Spleen (tissue), 11 donors: ENCODE measurements at regions not wholly inside any gene's neighbourhood (a gene's known extent, or its start where the extent isn't known, plus 50 kb on each side); places are given as distances from the start of the nearest gene placed in this dataset.

Experiments
- DNase-seq: peaks from one replicate; pipeline ENCODE4 v3.0.0-alpha.2; 2020
- H3K27ac ChIP-seq, 8 donors: fragments of 200-600 bp; sonication (generic) in 7 of 8; 1 replicate in 4 of 8; 2 replicates in 4 of 8; pipeline versions ENCODE4 v1.5.0 to v1.8.0; 2016 to 2021; ENCODE audit warnings: inconsistent platforms in 4 of 8, mild to moderate bottlenecking in 4 of 8, moderate library complexity in 1 of 8
- H3K27me3 ChIP-seq, 7 donors: fragments of 200-600 bp; sonication (generic) in 6 of 7; replicated peaks in 1 of 7; 1 replicate in 4 of 7; 2 replicates in 3 of 7; pipeline versions ENCODE4 v1.5.0 to v1.8.0; 2016 to 2021; ENCODE audit warnings: inconsistent platforms in 3 of 7, mild to moderate bottlenecking in 1 of 7
- H3K36me3 ChIP-seq, 6 donors: fragments of 200-600 bp; sonication (generic) in 5 of 6; 1 replicate in 4 of 6; 2 replicates in 2 of 6; pipeline versions ENCODE4 v1.5.0 to v1.8.0; 2016 to 2021; ENCODE audit warnings: inconsistent platforms in 2 of 6
- H3K4me1 ChIP-seq, 6 donors: fragments of 200-600 bp; sonication (generic) in 5 of 6; 1 replicate in 3 of 6; 2 replicates in 3 of 6; pipeline versions ENCODE4 v1.5.0 to v1.8.0; 2016 to 2021; ENCODE audit warnings: inconsistent platforms in 3 of 6
- H3K4me3 ChIP-seq, 8 donors: fragments of 200-600 bp; sonication (generic) in 7 of 8; 1 replicate in 4 of 8; 2 replicates in 4 of 8; pipeline versions ENCODE4 v1.5.0 to v1.8.0; 2016 to 2021; ENCODE audit warnings: inconsistent platforms in 4 of 8, mild to moderate bottlenecking in 4 of 8, moderate library complexity in 2 of 8
- H3K9me3 ChIP-seq, 8 donors: fragments of 200-600 bp; sonication (generic) in 7 of 8; 1 replicate in 4 of 8; 2 replicates in 4 of 8; pipeline versions ENCODE4 v1.5.0 to v1.8.0; 2016 to 2021; ENCODE audit warnings: inconsistent platforms in 4 of 8
- POLR2A ChIP-seq, 3 donors: fragments of 450-650 bp; IDR thresholded peaks; one replicate each; pipeline ENCODE4 v1.5.1; 2017; ENCODE audit warnings: antibody characterized with exemption in 3 of 3, mild to moderate bottlenecking in 1 of 3
- POLR2AphosphoS5 ChIP-seq, 3 donors: sonication (generic); formaldehyde crosslinking; IDR thresholded peaks; one replicate each; pipeline ENCODE4 v1.5.1; 2017; ENCODE audit warnings: antibody characterized with exemption in 3 of 3
- WGBS, 5 donors: extraction: QIAGEN DNeasy Blood & Tissue Kit in 3 of 5; methylation state at CpG; one replicate each; pipeline versions ENCODE4 v1.1.5 to v1.1.7; 2013 to 2018; 5-methylcytosine and 5-hydroxymethylcytosine counted together
- intact Hi-C: fragments of 100-400 bp; cut with DNase I; formaldehyde crosslinking; loops from one replicate; pipeline ENCODE4 v1.15.0; 2023; ENCODE audit warnings: low total_unique reads
- TF ChIP-seq, protein P1 (sequence below), 11 experiments: fragments of 200-600 bp in 7 of 11; fragments of 450-650 bp in 4 of 11; sonication (generic) in 4 of 11; IDR thresholded peaks in 8 of 11; conservative IDR thresholded peaks in 3 of 11; 1 replicate in 7 of 11; 2 replicates in 4 of 11; pipeline versions ENCODE4 v1.4.0 to v1.8.0; 2016 to 2021; ENCODE audit warnings: antibody characterized with exemption in 11 of 11, inconsistent platforms in 4 of 11, mild to moderate bottlenecking in 1 of 11
- donor health status: healthy with polysubstance abuse.
- donor health status: DM: no; HTN: no; CAD: no; lungs with moderate emphysema.
- donor health status: DM: no; HTN: no; CAD: no.
- donor health status: Bipolar disorder and iron deficiency.
- donor health status: healthy.
- donor health status: DM: no; HTN: no; CAD: no.
- donor health status: DM: yes; HTN: yes; CAD: no.

DNA sequence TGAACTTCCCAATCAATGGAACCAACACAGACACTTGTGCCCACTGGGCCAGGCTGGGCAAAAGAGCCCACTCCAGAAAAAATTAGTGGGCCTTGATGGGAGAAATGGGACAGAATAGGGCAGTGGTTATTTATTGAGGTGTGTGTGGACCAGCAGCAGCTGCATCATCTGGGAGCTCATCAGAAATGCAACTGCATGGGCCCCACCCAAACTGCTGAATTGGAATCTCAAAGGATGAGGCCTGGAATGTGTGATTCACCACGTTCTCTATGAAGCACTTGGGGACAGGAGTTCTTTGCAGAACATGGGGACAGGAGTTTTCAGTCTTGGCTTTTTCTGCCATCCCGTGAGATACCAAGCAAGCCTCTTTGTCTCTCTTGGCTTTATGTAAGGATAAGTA, 255.6 kb upstream of the PLET1 start:
- H3K36me3 ChIP-seq: no peaks in the 10 kb centered on the region
- TF ChIP-seq POLR2A (IDR thresholded peaks at IDR 0.05): no peak
- TF ChIP-seq POLR2AphosphoS5 (IDR thresholded peaks at IDR 0.05): no peak
- TF ChIP-seq, protein P1, sequence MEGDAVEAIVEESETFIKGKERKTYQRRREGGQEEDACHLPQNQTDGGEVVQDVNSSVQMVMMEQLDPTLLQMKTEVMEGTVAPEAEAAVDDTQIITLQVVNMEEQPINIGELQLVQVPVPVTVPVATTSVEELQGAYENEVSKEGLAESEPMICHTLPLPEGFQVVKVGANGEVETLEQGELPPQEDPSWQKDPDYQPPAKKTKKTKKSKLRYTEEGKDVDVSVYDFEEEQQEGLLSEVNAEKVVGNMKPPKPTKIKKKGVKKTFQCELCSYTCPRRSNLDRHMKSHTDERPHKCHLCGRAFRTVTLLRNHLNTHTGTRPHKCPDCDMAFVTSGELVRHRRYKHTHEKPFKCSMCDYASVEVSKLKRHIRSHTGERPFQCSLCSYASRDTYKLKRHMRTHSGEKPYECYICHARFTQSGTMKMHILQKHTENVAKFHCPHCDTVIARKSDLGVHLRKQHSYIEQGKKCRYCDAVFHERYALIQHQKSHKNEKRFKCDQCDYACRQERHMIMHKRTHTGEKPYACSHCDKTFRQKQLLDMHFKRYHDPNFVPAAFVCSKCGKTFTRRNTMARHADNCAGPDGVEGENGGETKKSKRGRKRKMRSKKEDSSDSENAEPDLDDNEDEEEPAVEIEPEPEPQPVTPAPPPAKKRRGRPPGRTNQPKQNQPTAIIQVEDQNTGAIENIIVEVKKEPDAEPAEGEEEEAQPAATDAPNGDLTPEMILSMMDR (IDR thresholded peaks at IDR 0.05 in 8 of 11, conservative IDR thresholded peaks at IDR 0.05 in 3 of 11): no peak
- H3K4me1 ChIP-seq: no peaks in the 10 kb centered on the region
- H3K27ac ChIP-seq: no peak overlapping the region
- no peak for DNase-seq
- 72 to 87% (median 76%) methylated on average over 2 of the region's 2 CpGs for WGBS, 5 donors
- intact Hi-C loops: no loop called here
- H3K27me3 ChIP-seq: peaks cover 0 to 5% (median 0%) of the 10 kb centered on the region in 7 donors
- no peaks in the 10 kb centered on the region for H3K9me3 ChIP-seq
- no peak overlapping the region for H3K4me3 ChIP-seq

DNA sequence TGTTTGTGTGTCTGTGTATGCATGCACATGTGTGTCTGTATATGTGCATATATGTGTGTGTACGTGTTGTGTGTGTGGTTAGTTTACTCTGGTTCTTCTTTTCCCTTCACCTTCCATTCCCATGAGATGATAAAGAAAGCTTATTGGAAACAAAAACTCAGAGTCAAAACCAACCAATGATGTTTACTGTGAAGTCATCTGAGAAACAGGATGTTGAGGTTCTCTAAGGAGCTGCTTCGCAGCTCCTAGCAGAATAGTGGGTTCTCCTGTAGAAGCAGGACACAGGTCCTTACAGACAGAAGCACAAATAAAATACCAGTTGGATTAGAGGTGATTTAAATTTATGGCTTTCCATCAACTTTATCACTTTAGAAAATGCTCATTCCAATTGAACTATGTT, 256.1 kb upstream of the PLET1 start:
- intact Hi-C loops: no loop called here
- Histone ChIP-seq H3K27ac (no peak overlapping the region), H3K36me3 (no peaks in the 10 kb centered on the region), H3K4me3 (no peak overlapping the region), H3K27me3 (peaks cover 0 to 4% (median 0%) of the 10 kb centered on the region in 7 donors), H3K4me1 (no peaks in the 10 kb centered on the region), H3K9me3 (no peaks in the 10 kb centered on the region)
- 60 to 79% (median 63%) methylated on average over 2 of the region's 2 CpGs for WGBS, 5 donors
- DNase-seq: no peak
- TF ChIP-seq POLR2A (IDR thresholded peaks at IDR 0.05): no peak
- TF ChIP-seq, protein P1 (IDR thresholded peaks at IDR 0.05 in 8 of 11, conservative IDR thresholded peaks at IDR 0.05 in 3 of 11): no peak
- no peak for TF ChIP-seq POLR2AphosphoS5 (IDR thresholded peaks at IDR 0.05)

DNA sequence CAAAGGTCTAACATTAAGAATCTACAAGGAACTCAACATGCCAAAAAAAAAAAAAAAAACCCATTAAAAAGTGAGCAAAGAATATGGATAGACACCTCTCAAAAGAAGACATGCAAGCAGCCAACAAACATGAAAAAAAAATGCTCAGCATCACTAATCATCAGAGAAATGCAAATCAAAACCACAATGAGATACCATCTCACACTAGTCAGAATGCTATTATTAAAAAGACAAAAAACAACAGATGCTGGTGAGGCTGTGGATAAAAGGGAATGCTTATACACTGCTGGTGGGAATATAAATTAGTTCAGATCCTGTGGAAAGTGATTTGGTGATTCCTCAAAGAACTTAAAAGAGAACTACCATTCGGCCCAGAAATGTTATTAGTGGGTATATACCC, 257.7 kb upstream of the PLET1 start:
- no peaks in the 10 kb centered on the region for H3K9me3 ChIP-seq
- TF ChIP-seq, protein P1 (IDR thresholded peaks at IDR 0.05 in 8 of 11, conservative IDR thresholded peaks at IDR 0.05 in 3 of 11): no peak
- TF ChIP-seq POLR2A (IDR thresholded peaks at IDR 0.05) (no peak), POLR2AphosphoS5 (IDR thresholded peaks at IDR 0.05) (no peak)
- peaks cover 0 to 7% (median 0%) of the 10 kb centered on the region in 6 donors for H3K4me1 ChIP-seq
- intact Hi-C loops: no loop called here
- H3K36me3 ChIP-seq: no peaks in the 10 kb centered on the region
- no peak overlapping the region for H3K4me3 ChIP-seq
- WGBS, 5 donors: 77 to 97% (median 94%) methylated on average over 1 of the region's 1 CpG
- no peak overlapping the region for H3K27ac ChIP-seq
- H3K27me3 ChIP-seq: no peaks in the 10 kb centered on the region
- no peak for DNase-seq

DNA sequence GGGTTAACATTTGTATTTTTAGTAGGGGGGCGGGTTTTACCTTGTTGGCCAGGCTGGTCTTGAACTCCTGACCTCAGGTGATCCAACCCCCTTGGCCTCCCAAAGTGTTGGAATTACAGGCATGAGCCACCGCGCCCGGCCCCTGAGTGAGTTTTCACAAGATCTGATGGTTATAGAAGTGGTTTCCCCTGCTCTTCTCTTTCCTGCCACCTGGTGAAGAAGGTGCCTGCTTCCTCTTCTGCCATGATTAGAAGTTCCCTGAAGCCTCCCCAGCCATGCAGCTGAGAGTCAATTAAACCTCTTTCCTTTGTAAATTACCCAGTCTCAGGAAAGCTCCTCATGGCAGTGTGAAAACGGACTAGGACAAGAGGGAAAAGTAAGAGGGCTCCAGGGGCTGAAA, 259.1 kb upstream of the PLET1 start:
- intact Hi-C loops: no loop called here
- no peak for DNase-seq
- no peaks in the 10 kb centered on the region for H3K36me3 ChIP-seq
- H3K4me1 ChIP-seq: peaks cover 0 to 20% (median 11%) of the 10 kb centered on the region in 6 donors
- H3K9me3 ChIP-seq: no peaks in the 10 kb centered on the region
- H3K4me3 ChIP-seq: no peak overlapping the region
- H3K27ac ChIP-seq: no peak overlapping the region
- TF ChIP-seq POLR2AphosphoS5 (IDR thresholded peaks at IDR 0.05): no peak
- TF ChIP-seq, protein P1 (IDR thresholded peaks at IDR 0.05 in 8 of 11, conservative IDR thresholded peaks at IDR 0.05 in 3 of 11): no peak
- WGBS, 5 donors: 31 to 69% (median 47%) methylated on average over 5 of the region's 5 CpGs
- no peaks in the 10 kb centered on the region for H3K27me3 ChIP-seq
